ENCODE measurements at regions not wholly inside any gene's neighbourhood (a gene's known extent, or its start where the extent isn't known, plus 50 kb on each side); places are given as distances from the start of the nearest gene placed in this dataset.

GRCh38 chr7:51569581-51569980, 253.0 kb upstream of the COBL start:
- no peak for TF ChIP-seq CTCF (IDR thresholded peaks at IDR 0.05; ENCODE audit: low read depth, low read length, poor library complexity, severe bottlenecking)
- no peak for TF ChIP-seq EZH2phosphoT487 (IDR thresholded peaks at IDR 0.05; ENCODE audit: borderline replicate concordance, low read length)

Data from DOHH2 (cell line).